Fibroblast of upper back skin (primary cell): ENCODE measurements at regions not wholly inside any gene's neighbourhood (a gene's known extent, or its start where the extent isn't known, plus 50 kb on each side); places are given as distances from the start of the nearest gene placed in this dataset.

Experiments used
- DNase-seq: peaks from one replicate; pipeline ENCODE4 v3.0.0-alpha.2; 2013

DNA sequence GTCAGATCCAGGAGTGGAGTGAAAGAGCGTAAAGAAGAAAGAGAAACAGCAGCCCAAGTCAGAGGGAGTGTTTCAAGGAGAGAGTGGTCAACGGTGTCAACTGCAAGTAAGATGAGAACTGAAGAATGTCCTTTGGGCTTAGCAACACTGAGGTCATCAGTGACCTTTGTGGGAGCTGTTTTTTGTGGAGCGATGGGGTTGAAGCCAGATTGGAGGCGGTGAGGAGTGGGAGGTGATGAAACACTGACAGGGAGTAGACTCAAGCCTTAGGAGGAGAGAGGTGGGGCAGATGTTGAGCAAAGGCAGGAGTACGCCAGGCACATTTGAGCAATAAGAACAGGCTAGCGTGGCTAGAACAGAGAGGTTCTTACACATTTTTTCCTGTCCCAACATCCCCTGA is 103.7 kb upstream of the GNAO1 start:
- DNase-seq: no peak

DNA sequence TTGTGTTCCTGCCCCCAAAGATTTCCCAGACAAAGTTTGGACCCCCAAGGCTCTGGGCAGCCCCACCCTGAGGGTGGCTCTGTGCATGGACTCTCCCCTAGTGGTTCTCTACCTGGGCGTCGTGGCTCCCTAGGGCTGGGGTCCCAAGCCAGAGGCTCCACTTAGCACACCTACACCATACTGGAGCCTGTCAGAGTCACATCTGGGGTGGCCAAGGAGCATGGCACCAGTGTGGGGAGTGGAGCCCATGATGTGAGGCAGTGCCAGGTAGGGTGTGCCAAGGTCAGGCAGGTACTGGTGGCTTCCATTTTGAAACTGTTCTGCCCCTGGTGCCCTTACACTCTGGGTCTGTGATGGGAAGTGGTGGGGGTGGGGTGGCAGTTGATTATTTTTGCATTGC is 109.9 kb upstream of the GNAO1 start:
- DNase-seq: no peak

DNA sequence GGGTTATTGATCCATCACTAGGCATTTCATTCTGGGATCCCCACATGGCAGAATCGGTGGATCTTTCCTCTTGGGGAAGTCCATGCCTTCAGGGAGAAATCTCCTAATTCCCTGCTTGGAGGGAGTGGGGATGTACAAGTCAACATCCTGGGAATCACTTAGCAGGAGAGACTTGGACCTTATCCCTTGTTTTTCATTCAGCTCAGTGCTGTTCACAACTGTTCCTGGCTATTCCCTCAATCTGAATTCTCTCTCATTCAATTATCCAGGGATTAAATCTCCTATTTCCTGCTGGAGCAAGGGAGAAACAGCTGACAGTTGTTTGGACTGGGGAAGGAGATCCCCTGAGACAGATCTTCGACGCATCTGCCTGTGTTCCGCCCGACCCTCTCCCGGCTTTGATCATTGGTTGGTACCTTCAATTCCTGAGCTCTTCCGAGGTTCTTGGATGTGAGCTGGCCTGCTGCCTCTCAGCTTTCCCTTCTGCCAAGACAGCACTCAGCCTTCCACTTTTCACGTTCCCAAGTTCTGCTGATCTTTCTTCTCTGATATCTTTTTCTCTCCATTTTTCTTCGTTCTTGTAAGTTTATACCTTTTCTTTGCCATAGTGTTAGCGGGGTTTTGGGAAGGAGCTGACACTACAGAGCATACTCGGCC is 115.4 kb upstream of the GNAO1 start:
- no peak for DNase-seq

DNA sequence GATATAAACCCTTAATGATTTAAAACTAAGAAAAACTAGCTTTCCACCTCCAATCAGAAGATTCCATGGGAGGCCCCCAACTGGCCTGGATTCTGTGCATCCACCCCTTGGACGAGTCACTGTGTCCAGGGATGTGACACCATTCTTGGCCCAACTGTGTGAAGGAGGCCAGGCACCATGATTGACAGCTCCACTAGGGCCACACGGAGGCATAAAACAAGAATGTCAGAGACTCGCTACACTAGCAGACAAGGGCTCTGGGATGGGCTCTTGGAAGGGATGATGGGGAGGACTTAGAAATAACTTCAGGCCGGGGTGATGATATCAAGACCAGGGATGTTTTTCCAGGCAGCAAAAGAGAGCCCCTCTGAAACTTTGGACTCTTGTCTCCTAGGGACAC is 117.8 kb upstream of the GNAO1 start:
- no peak for DNase-seq

DNA sequence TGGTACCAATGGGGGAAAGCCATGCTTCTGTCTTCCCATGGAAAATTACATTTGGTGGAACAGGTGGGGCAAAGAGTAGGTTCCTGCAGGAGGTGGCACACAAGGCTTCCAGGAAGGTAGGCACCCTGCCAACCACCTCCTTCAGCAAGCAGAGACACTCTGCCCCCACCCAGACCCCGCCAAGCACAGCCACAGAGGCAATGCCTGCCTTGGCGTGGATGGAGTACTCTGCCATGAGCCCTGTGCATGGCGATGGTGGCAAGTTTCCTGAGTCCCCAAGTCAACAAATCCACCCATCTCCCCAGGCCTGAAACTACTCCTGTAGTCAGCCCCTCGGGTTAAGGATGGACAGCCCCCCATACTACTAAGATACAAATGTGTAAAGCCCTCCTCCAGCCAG is 119.2 kb upstream of the GNAO1 start:
- no peak for DNase-seq

DNA sequence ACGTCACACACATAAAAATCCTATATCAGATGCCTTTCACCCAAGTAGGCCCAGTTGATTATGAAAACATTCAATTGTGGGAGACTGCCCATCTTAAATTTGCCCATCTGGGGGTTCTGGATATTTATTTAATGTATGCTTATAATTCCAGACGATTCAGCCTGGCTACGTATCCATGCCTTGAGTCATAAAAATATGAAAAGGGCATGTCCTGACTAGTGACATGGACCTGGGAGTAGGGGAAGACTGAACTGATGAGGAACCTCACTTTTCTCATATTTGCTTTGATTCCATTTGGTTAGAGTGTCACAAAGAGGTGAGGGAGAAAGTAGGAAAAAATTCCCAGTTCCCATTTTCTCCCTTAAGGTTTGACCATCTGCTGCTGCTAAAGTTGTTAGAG is 122.5 kb upstream of the GNAO1 start:
- no peak for DNase-seq

DNA sequence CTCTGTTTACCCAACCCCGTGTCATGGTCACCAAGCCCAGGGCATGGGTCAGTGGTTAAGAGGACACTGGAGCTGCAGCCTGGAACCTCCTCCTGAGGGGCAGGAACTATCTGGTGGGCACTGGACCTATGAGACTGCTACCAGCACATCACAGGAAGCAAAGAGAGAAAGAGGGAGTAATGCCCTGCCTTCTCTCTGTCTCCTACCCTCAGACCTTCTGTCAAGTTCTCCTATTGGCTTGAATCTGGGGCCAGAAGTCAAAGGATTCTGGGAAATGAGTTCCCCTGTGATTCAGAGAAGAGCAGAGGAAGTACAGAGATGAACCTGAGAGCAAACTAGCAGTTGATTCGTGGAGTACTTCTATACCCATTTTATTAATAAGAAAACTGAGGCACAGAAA is 123.0 kb upstream of the GNAO1 start:
- no peak for DNase-seq

DNA sequence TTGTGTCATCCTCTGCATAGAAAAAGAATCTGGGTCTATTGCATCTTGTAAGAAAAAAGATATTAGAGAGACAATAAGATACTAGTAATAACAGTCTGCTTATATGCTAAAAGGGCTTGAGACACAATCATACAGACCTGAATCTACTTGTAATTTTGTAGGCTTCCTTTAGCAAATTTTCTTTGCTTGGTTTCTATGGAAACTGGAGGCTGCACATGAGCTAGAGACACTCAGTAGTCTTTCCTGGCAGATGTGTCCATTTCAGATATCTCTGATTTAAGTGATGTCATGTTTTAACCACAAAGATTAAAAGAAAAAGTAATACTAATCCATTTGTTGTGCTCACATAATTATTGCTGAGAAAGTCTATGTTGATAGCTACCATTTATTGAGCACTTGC is 123.9 kb upstream of the GNAO1 start:
- DNase-seq: no peak

DNA sequence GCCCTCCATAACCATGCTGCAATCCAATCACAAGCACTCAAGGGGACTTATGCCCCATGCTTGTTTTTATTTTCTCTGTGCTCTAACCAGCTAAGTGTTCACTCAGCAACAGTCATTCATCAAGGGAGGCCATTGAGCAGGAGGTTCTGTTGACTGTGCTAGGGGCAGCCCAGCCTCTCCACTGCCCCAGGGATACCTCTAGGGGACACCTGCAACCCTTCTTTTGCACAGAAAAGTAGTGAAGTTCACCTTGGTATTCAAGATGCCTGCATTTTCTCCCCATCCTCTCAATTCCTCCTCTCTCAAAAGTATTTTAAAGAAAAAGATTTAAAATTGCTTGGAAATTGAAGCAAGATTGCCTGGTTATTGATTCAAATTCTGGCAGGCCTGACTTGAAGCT is 124.7 kb upstream of the GNAO1 start:
- no peak for DNase-seq

DNA sequence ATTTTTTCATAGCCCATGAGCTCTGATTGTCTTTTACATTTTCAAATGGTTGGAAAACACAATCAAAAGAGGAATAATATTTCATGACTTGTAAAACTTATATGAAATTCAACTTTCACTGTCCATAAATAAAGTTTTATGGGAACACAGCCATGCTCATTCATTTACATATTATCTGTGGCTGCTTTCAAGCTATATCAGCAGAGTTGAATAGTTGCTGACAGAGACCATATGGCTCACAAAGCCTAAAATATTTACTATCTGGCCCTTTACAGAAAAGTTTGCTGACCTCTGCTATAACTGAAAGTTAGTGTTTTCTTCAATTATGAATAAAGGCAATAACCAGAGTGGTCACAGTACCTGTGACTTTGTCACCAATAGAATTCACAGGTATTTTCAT is 128.2 kb upstream of the GNAO1 start:
- no peak for DNase-seq

DNA sequence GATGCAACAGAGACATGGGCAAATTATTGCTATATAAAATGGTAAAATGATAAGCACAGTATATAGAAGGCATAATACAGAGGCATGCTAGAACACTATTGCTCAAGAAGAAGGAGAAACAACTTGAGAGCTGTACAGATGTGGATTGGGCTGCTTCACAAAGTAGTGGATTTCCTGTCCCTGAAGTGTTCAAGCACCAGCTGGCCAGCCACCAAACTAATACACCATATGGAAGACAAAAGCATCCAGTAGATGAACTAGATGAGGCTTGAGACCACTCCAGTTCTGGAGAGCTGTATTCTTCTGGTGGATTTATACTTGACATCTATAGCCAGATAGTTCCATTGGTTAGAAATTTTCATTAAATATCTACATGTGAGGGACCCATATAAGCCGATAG is 134.1 kb upstream of the GNAO1 start:
- no peak for DNase-seq

DNA sequence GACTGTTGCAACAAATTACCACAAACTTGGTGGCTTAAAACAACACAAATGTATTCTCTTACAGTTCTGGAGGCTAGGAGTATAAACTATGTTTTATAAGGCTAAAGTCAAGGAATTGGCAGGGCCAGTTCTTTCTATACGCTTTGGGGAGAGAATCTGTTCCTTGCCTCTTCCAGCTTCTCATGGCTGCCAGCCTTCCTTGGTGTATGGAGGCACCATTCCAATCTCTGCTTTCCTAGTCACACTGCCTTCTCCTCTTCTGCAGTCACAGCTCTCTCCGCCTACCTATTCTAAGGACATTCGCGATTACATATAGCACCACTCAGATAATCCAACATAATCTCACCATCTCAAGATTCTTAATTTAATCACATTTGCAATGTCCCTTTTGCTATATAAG is 140.4 kb upstream of the GNAO1 start:
- no peak for DNase-seq

DNA sequence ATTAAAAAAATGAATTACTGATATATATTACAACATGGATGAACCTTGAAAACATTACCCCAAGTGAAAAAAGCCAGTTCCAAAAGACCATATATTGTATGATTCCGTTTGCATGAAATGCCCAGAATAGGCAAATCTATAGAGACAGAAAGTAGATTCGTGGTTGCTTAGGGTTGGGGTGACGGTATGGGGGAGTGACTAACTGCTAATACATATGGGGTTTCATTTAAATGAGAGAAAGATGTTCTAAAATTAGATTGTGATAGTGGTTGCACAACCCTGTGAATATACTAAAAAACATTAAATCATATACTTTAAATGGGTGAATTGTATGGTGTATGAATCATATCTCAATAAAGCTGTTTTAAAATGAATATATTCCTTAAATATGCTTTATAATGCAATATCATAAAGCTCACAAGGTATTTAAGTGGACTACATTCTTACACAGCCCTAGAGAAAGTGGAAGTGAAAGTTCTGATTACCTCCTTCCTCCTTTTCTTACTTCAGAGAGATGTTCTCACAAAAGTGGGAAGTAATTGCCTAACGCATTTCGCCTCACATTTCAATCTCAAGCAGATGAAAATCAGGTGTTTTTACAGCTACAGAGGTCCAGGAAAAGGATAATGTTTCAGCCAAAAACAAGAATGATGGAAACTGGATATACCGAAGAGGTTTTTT is 142.7 kb upstream of the GNAO1 start:
- no peak for DNase-seq

DNA sequence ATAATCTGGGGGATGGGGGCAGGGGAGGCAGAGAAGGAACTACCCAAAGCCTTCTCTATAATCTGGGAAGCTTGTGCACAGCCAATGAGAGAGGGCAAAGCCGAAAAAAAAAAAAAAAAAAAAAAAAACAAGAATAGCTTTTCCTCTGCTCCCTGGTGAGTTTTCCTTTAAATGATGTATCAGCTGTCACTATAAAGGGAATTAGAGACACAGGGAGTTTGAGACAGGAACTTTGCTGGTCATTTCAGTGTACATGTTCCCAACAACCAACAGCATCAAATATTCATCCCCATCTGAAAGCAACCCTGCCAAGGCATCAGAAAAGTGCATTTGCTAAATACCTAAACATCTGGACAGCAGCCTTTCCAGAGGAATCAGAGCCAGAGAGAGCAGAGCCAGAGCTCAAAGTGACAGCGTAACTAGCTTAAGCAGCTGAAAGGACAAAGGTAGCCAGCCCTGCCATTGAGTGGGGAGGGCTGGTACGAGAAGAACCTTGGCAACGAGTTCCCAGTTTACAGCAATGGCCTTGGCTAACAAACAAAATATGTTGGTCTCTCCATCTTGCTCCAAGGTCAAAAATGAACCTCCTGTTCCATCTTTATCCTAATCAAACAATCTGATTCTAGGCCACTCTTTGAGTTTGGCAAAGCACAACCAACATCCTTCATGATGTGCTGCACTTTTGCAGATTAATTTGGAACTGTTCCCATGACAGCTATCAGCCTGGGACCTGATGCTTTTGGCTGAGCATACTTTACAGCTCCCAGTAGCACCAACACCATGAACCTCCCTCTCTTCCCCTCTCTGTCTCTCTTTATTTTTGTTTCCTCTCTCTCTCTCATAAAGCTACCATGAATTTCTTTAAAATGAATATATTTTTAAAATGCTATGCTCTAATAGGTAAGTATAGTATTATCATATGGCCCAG is 143.7 kb upstream of the GNAO1 start:
- DNase-seq: no peak

DNA sequence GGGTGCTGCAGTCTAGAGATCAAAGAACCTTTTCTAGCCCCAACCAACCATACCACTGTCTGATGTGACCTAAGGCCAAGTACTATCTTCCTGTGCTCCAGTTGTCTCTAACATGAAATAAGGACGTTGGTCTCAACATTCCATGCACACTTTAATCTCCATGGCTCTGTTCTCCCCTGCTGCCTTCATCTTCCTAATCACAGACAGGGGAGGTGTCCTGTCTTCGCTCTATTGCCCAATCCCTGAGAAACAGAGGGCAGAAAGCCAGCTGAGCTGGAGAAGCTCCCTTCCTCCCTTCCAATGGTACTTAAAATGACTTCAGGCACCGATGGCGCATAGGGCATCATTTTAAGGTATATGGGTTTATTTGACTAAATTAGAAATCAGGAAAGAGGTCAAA is 148.9 kb upstream of the GNAO1 start:
- DNase-seq: no peak

DNA sequence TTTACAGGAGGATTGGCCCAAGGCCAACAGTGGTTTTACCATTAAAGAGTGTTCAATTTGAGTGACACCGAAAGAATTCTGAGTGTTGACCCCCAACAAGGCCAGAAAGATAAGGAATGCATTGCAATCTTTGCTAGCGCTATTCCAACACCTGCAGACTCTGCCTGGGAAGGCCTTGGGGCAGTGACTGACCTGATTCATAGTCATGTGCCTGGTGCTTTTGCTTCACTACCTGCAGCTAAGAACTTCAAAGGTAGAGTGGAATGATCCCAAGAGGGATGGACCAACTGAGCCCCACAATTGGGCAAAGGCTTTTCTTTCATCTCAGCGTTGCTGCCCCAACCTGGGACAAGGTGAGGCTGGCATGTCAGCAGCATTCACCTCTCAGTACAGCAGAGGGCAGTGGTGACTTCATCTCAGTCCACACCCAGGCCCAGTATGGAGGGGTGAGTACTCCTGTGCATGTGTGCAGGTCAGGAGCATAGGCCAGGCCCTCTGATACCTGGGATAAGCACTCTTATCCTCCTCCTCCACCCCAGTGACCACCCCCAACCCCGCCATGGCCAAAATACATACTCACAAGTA is 149.6 kb upstream of the GNAO1 start:
- no peak for DNase-seq

DNA sequence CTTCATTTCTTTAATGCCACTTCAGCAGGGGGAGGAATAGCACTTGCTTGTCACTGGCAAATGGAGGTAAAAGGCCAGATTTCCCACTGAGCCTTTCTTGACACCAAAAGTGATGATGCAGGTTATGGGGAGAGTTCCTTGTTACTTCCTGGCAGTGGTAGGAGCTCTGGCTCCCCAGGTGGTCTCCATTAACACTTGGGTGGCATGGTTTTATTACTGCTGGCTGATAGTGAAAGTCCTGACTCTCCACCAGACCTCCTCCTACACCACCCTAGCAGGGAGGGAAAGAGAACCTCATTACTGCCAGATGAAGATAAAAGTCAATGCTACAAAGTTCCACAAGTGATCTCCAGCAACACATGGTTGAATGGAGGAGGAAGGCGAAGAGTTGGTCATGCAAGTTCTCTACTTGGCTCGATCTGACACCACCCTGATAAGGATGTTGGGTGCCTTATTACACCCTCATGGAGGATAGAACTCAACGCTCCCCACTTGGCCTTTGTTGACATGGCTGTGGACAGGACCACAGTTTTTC is 152.7 kb upstream of the GNAO1 start:
- DNase-seq: no peak

DNA sequence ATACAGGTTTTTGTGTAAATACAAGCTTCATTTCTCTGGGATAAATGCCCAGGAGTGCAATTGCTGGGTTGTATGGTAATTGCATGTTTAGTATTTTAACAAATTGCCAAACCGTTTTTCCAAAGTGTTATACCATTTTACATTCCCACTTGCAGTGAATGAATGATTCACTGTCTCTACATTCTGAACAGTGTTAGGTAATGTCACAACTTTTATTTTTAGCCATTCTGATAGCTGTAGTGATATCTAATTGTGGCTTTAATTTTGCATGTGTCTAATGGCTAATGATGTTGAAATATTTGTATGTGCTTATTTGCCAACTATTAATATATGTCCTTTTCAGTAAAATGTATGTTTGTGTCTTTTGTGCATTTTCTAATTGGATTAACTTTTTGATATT is 156.9 kb upstream of the CES5A start:
- no peak for DNase-seq

DNA sequence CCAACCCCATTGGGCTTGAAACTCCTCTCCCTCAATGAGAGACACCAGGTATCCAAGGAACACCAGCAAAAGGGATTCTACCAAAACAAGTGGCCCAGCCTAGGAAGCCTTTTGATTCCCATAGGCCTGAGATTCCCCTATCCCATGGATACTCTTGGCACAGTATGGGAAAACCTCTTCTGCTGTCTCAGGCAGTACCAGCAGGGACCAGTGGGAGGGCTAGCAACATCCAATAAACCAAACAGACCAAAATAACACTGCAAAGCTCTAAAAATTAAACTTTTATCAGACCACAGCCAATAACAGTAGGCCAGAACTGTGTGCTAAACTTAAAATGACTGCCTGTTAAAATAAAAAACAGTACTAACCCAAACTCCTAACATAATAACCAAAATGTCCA is 153.9 kb upstream of the CES5A start:
- no peak for DNase-seq

DNA sequence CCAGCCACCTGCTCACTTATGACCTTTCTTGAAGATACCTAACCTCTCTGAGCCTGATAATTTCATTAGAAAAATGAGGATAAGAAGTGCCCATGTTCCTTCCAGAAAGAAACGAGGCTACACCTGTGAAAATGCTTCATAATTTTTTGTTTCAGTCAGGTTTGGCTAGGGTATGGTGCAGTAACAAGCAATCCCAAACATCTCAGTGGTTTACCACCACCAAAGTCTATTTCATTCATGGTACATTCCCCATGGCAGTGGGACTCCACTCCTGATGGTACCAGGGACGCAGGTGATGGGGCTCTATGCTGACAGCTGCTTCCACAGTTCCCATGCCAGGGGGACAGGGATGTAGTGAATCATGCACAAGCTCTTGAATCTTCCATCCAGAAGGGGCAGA is 147.6 kb upstream of the CES5A start:
- DNase-seq: no peak

DNA sequence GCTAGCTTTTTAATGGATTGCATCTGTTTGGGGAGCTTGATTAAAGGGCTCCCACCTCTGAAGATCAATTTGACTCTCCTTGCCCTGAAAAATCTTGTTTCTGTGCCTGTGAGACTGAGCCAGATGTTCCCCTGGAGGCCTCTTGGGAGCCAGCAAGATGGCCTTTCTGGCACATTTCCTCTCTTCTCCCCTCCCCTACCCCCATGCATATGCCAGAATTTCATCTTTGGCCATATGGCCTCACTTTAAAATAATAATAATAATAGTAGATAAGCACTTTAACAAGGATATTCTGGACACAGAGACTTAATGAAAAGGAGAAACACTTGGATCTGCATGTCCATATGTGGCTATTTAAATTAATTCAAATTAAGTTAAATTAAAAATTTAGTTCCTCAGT is 144.1 kb upstream of the CES5A start:
- no peak for DNase-seq

DNA sequence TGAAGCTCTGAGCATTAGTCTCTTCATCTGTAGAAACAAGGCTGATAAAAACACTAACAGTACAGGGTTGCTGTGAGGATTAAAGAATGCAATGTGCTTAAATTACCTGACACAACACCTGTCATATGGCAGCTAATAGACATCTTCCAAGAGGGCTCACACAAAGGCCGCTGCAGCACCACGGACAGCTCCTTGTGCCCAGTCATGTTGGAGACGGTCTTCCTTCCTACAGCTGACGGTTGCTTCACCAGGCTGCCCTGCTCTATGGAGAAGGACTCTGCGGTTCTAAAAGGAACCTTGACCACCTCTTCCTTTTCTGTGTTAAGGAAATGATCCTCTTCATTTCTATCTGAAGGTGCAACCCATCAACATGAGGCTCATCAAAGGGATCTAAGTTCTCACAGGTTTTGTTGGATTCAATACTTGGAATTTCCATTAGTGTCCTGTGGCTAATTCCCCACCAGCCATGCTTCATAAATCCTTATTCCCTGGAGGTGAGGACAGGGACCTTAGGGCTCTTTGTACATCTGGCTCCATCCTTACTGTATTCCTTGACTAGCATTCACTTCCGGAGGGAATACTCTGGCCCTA is 138.9 kb upstream of the CES5A start:
- peak; percentile 14 for DNase-seq

DNA sequence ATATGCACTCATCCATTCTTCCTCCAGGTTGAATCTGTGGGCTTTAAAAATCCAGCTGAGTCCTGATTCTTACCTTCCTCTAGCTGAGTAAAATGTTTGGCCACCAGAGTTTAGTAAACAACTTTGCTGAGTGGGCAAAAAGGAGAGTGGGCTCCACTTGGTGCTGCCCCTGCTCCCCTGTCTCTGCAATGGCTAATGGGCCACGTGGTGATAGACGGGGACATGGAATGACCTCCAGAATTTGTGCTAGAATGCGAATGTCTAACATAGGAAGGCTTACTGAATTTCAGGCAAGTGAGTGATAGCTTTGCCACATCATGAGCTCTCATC is 137.3 kb upstream of the CES5A start:
- DNase-seq: no peak
